ENCODE measurements at regions not wholly inside any gene's neighbourhood (a gene's known extent, or its start where the extent isn't known, plus 50 kb on each side); places are given as distances from the start of the nearest gene placed in this dataset.
"Not testable (repeated sequence)": the region's sequence is repeated elsewhere in the genome, so short reads cannot be mapped to it uniquely, and the experiment has no call there.

DNA sequence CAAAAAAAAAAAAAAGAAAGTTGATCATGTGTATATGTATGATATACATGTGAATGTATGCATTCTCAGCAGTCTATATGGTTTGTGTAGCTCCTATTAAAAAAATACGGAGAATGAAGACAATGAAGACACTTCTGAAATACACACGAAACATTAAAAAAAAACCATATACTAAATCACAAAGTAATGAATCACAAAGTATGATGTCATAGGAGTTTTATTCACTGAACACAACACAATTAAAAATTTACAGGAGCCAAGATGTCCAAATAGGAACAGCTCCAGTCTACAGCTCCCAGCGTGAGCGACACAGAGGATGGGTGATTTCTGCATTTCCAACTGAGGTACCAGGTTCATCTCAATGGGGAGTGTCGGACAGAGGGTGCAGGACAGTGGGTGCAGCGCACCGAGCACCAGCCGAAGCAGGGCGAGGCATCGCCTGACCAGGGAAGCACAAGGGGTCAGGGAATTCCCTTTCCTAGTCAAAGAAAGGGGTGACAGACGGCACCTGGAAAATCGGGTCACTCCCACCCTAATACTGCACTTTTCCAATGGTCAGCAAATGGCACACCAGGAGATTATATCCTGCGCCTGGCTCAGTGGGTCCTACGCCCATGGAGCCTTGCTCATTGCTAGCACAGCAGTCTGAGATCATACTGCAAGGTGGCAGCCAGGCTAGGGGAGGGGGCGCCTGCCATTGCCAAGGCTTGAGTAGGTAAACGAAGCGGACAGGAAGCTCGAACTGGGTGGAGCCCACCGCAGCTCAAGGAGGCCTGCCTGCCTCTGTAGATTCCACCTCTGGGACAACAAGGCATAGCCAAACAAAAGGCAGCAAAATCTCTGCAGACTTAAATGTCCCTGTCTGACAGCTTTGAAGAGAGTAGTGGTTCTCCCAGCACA lies 53.9 kb upstream of the TUSC1 start:
- not testable (repeated sequence) for TF ChIP-seq EZH2 (IDR thresholded peaks at IDR 0.05; ENCODE audit: insufficient read depth, poor library complexity, severe bottlenecking); EZH2phosphoT487 (IDR thresholded peaks at IDR 0.05; ENCODE audit: insufficient read depth, low read depth)
